ENCODE measurements at regions not wholly inside any gene's neighbourhood (a gene's known extent, or its start where the extent isn't known, plus 50 kb on each side); places are given as distances from the start of the nearest gene placed in this dataset.
A peak's percentile ranks its signal among the peaks of the same experiment; 100 is the strongest.

GRCh38 chr6:156688620-156688971 is 88.6 kb upstream of the ARID1B start:
- Histone ChIP-seq H3K4me1 (ENCODE audit: control insufficient read depth in 1 of 2, insufficient read depth in 1 of 2, low read depth in 1 of 2, low read length in 1 of 2) (peaks cover 17% of the 10 kb centered on the region in 2 experiments), H3K27me3 (no peaks in the 10 kb centered on the region), H3K4me3 (ENCODE audit: low read depth in 1 of 2, low read length in 1 of 2) (no peak overlapping the region), H3K27ac (no peak overlapping the region), H3K36me3 (no peaks in the 10 kb centered on the region), H3K9me3 (no peaks in the 10 kb centered on the region)
- TF ChIP-seq CTCF (IDR thresholded peaks at IDR 0.05), result no peak

- TF ChIP-seq CTCF (IDR thresholded peaks at IDR 0.05), result no peak
- H3K4me1 ChIP-seq (ENCODE audit: control insufficient read depth in 1 of 2, insufficient read depth in 1 of 2, low read depth in 1 of 2, low read length in 1 of 2), result peaks cover 17% of the 10 kb centered on the region in 2 experiments
- no peaks in the 10 kb centered on the region for H3K36me3 ChIP-seq
- H3K27me3 ChIP-seq, result no peaks in the 10 kb centered on the region
- H3K9me3 ChIP-seq, result no peaks in the 10 kb centered on the region
- peak overlapping the region; percentile 65 to 70 for H3K4me3 ChIP-seq (ENCODE audit: low read depth in 1 of 2, low read length in 1 of 2)
- H3K27ac ChIP-seq, result no peak overlapping the region
Measured at GRCh38 chr6:156687789-156688619, 89.2 kb upstream of the ARID1B start.

- no peak for TF ChIP-seq CTCF (IDR thresholded peaks at IDR 0.05)
- Histone ChIP-seq H3K9me3 (no peaks in the 10 kb centered on the region), H3K36me3 (no peaks in the 10 kb centered on the region), H3K4me1 (ENCODE audit: control insufficient read depth in 1 of 2, insufficient read depth in 1 of 2, low read depth in 1 of 2, low read length in 1 of 2) (peaks cover 17% of the 10 kb centered on the region in 2 experiments), H3K4me3 (ENCODE audit: low read depth in 1 of 2, low read length in 1 of 2) (peak overlapping the region; percentile 70 to 72), H3K27me3 (no peaks in the 10 kb centered on the region), H3K27ac (peak overlapping the region; percentile 71)
Measured at GRCh38 chr6:156686995-156687788, 90.0 kb upstream of the ARID1B start.

GRCh38 chr6:156686301-156686994 is 90.7 kb upstream of the ARID1B start:
- H3K27me3 ChIP-seq, result no peaks in the 10 kb centered on the region
- peak overlapping the region; percentile 71 for H3K27ac ChIP-seq
- H3K36me3 ChIP-seq, result no peaks in the 10 kb centered on the region
- TF ChIP-seq CTCF (IDR thresholded peaks at IDR 0.05), result no peak
- peaks cover 17% of the 10 kb centered on the region in 2 experiments for H3K4me1 ChIP-seq (ENCODE audit: control insufficient read depth in 1 of 2, insufficient read depth in 1 of 2, low read depth in 1 of 2, low read length in 1 of 2)
- peak overlapping the region; percentile 70 to 72 for H3K4me3 ChIP-seq (ENCODE audit: low read depth in 1 of 2, low read length in 1 of 2)
- H3K9me3 ChIP-seq, result no peaks in the 10 kb centered on the region

- Histone ChIP-seq H3K27ac (no peak overlapping the region), H3K4me3 (ENCODE audit: low read depth in 1 of 2, low read length in 1 of 2) (no peak overlapping the region), H3K27me3 (no peaks in the 10 kb centered on the region), H3K9me3 (no peaks in the 10 kb centered on the region), H3K4me1 (ENCODE audit: control insufficient read depth in 1 of 2, insufficient read depth in 1 of 2, low read depth in 1 of 2, low read length in 1 of 2) (peaks cover 17% of the 10 kb centered on the region in 2 experiments), H3K36me3 (no peaks in the 10 kb centered on the region)
- no peak for TF ChIP-seq CTCF (IDR thresholded peaks at IDR 0.05)
Measured at GRCh38 chr6:156685823-156686222, 91.4 kb upstream of the ARID1B start.
